ENCODE measurements at regions not wholly inside any gene's neighbourhood (a gene's known extent, or its start where the extent isn't known, plus 50 kb on each side); places are given as distances from the start of the nearest gene placed in this dataset.

- dilution Hi-C loops (cut with HindIII; ENCODE audit: low sequenced_read_pairs, unreplicated experiment) (no loop called here), intact Hi-C loops (cut with micrococcal nuclease) (loop anchor here (1.0 kb wide), 3 partner anchors 39 to 65 kb away; no protein-coding TSS in a partner anchor), in situ Hi-C loops (cut with MboI; ENCODE audit: low sequenced_read_pairs) (no loop called here)
- H4K20me1 ChIP-seq (ENCODE audit: insufficient read depth, low read length) = no peaks in the 10 kb centered on the region
- 0 out of 2 replicates have a peak overlapping the region, but pooled peaks have one; percentile 16 for H3K23ac ChIP-seq (ENCODE audit: low read depth, low read length)
- no peak overlapping the region; the same call in 1 of the 2 replicates for H2BK20ac ChIP-seq (ENCODE audit: low read depth, low read length)
- H3K27me3 ChIP-seq (ENCODE audit: control insufficient read depth, insufficient read depth, low read length) = no peaks in the 10 kb centered on the region
- BruUV-seq (replicated peaks) = no TSS peak
- DNase-seq = no peak
- no peak overlapping the region for H3K56ac ChIP-seq (ENCODE audit: extremely low read depth, insufficient read depth, low read length)
- peak overlapping the region; percentile 55; the same call in 1 of the 3 replicates for H2BK15ac ChIP-seq (ENCODE audit: low read depth, low read length)
- ChIA-PET POLR2A (ENCODE audit: unreplicated experiment) (no interaction called here), CTCF (interaction anchor here (0.6 to 1.9 kb wide), 4 partner anchors 31 to 65 kb away, joined by 3 to 15 read pairs (median 4); no protein-coding TSS in a partner anchor)
- no peak overlapping the region for H4K5ac ChIP-seq (ENCODE audit: low read depth, low read length)
- H3K9me1 ChIP-seq (ENCODE audit: insufficient read depth, low read length) = peaks cover 10% of the 10 kb centered on the region
- 100% methylated on average over 1 of the region's 8 CpGs; no CpG with 5 or more reads in 1 of the 2 experiments for WGBS, 2 experiments (ENCODE audit: extremely low coverage in 2 of 2, insufficient read length in 1 of 2)
- ATAC-seq (ENCODE audit: low read depth) = no peak
- no peaks in the 10 kb centered on the region for H3K79me1 ChIP-seq (ENCODE audit: low read depth in 1 of 2, low read length in 2 of 2)
- H3K4me2 ChIP-seq (ENCODE audit: low read depth, low read length) = peak overlapping the region; percentile 69; the same call in 1 of the 2 replicates
- TF ChIP-seq SMC3 (IDR thresholded peaks at IDR 0.05; ENCODE audit: low read depth, low read length) = no peak
- TF ChIP-seq BHLHE40 (IDR thresholded peaks at IDR 0.05; ENCODE audit: low read depth, low read length) = no peak
- no peak for TF ChIP-seq ELK1 (IDR thresholded peaks at IDR 0.05; ENCODE audit: borderline replicate concordance, low read depth, low read length)
- no peak for TF ChIP-seq USF2 (IDR thresholded peaks at IDR 0.05; ENCODE audit: low read depth, low read length)
- no peak for TF ChIP-seq RFX5 (IDR thresholded peaks at IDR 0.05; ENCODE audit: low read depth, low read length)
- no peak for TF ChIP-seq RCOR1 (IDR thresholded peaks at IDR 0.05; ENCODE audit: insufficient replicate concordance, low read length)
- no peak for TF ChIP-seq CHD1 (IDR thresholded peaks at IDR 0.05; ENCODE audit: low read depth, low read length)
- peak overlapping the region; percentile 52 for H2BK5ac ChIP-seq (ENCODE audit: low read depth, low read length, poor library complexity, severe bottlenecking)
- H3K4me3 ChIP-seq (ENCODE audit: insufficient read depth, low read depth, low read length) = no peak overlapping the region
- no peak overlapping the region for H3K9ac ChIP-seq (ENCODE audit: low read depth, low read length)
- 0 out of 2 replicates have a peak overlapping the region, but pooled peaks have one; percentile 56 for H3K18ac ChIP-seq (ENCODE audit: low read depth, low read length)
- no peaks in the 10 kb centered on the region for H3K9me3 ChIP-seq (ENCODE audit: control insufficient read depth, insufficient read depth, low read length)
- peak overlapping the region; percentile 26; the same call in 1 of the 2 replicates for H3K27ac ChIP-seq (ENCODE audit: insufficient read depth, low read length)
- H4K8ac ChIP-seq (ENCODE audit: low read depth in 2 of 2, low read length in 2 of 2) = peak overlapping the region in 1 of 2 experiments; percentile 96; a peak in 1 of 4 replicates
- H3K14ac ChIP-seq (replicated peaks; ENCODE audit: low read depth, low read length) = peak overlapping the region; percentile 72; the same call in 1 of the 2 replicates
- no peak overlapping the region for H2AFZ ChIP-seq (replicated peaks; ENCODE audit: low read length, poor library complexity)
- H2BK120ac ChIP-seq (ENCODE audit: low read depth, low read length) = peak overlapping the region; percentile 87
- H3K4ac ChIP-seq (ENCODE audit: low read depth, low read length) = no peak overlapping the region
- peaks cover 8% of the 10 kb centered on the region for H3K4me1 ChIP-seq (ENCODE audit: control insufficient read depth, insufficient read depth, low read length)
- H2AK9ac ChIP-seq (replicated peaks; ENCODE audit: low read depth, low read length, poor library complexity) = no peak overlapping the region
- H4K91ac ChIP-seq (ENCODE audit: insufficient read depth, low read depth, low read length) = no peak overlapping the region
- no peaks in the 10 kb centered on the region for H3K36me3 ChIP-seq (ENCODE audit: control insufficient read depth, insufficient read depth, low read length)
- H2AK5ac ChIP-seq (ENCODE audit: low read depth, low read length) = no peak overlapping the region
Observed at GRCh38 chr10:2978574-2979273, 88.6 kb upstream of the PFKP start.
